ENCODE measurements at regions not wholly inside any gene's neighbourhood (a gene's known extent, or its start where the extent isn't known, plus 50 kb on each side); places are given as distances from the start of the nearest gene placed in this dataset.

GRCh38 chr11:82405421-82405820 is 328.2 kb downstream of the FAM181B start:
- no peak for ATAC-seq
- no peak for DNase-seq (ENCODE audit: low read depth, low spot score)
- POLR2A ChIA-PET = no interaction called here
- CTCF ChIA-PET = no interaction called here
- no peak overlapping the region for H3K27ac ChIP-seq (ENCODE audit: low read length)
- in situ Hi-C loops (cut with HindIII; ENCODE audit: low pct_unique_long_range_greater_than_20kb, low sequenced_read_pairs) (no loop called here), intact Hi-C loops (cut with micrococcal nuclease; ENCODE audit: unreplicated experiment) (no loop called here)
- H3K4me1 ChIP-seq (ENCODE audit: control insufficient read depth, insufficient read depth, low read length) = no peaks in the 10 kb centered on the region
- TF ChIP-seq CTCF (IDR thresholded peaks at IDR 0.05) (no peak), TCF7L2 (IDR thresholded peaks at IDR 0.05; ENCODE audit: low read depth, low read length) (no peak), POLR2AphosphoS5 (IDR thresholded peaks at IDR 0.05; ENCODE audit: low read depth, low read length) (no peak), SIN3A (IDR thresholded peaks at IDR 0.05; ENCODE audit: borderline replicate concordance, insufficient read depth, low read depth, low read length) (no peak)
- TF ChIP-seq, protein P1, sequence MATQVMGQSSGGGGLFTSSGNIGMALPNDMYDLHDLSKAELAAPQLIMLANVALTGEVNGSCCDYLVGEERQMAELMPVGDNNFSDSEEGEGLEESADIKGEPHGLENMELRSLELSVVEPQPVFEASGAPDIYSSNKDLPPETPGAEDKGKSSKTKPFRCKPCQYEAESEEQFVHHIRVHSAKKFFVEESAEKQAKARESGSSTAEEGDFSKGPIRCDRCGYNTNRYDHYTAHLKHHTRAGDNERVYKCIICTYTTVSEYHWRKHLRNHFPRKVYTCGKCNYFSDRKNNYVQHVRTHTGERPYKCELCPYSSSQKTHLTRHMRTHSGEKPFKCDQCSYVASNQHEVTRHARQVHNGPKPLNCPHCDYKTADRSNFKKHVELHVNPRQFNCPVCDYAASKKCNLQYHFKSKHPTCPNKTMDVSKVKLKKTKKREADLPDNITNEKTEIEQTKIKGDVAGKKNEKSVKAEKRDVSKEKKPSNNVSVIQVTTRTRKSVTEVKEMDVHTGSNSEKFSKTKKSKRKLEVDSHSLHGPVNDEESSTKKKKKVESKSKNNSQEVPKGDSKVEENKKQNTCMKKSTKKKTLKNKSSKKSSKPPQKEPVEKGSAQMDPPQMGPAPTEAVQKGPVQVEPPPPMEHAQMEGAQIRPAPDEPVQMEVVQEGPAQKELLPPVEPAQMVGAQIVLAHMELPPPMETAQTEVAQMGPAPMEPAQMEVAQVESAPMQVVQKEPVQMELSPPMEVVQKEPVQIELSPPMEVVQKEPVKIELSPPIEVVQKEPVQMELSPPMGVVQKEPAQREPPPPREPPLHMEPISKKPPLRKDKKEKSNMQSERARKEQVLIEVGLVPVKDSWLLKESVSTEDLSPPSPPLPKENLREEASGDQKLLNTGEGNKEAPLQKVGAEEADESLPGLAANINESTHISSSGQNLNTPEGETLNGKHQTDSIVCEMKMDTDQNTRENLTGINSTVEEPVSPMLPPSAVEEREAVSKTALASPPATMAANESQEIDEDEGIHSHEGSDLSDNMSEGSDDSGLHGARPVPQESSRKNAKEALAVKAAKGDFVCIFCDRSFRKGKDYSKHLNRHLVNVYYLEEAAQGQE (IDR thresholded peaks at IDR 0.05; ENCODE audit: insufficient read depth in 1 of 2, low read depth in 2 of 2, low read length in 1 of 2) = no peak
- no peaks in the 10 kb centered on the region for H3K27me3 ChIP-seq (ENCODE audit: control insufficient read depth, insufficient read depth, low read length)
- H3K36me3 ChIP-seq (ENCODE audit: control insufficient read depth, insufficient read depth, low read length) = no peaks in the 10 kb centered on the region
- H3K9me3 ChIP-seq (ENCODE audit: control insufficient read depth, insufficient read depth, low read depth, low read length) = no peaks in the 10 kb centered on the region
- H3K4me3 ChIP-seq (ENCODE audit: low read depth in 2 of 2, low read length in 2 of 2) = no peak overlapping the region
- BruUV-seq (replicated peaks) = no TSS peak

GRCh38 chr11:82404981-82405380 is 328.7 kb downstream of the FAM181B start:
- H3K27me3 ChIP-seq (ENCODE audit: control insufficient read depth, insufficient read depth, low read length) = no peaks in the 10 kb centered on the region
- no peak for ATAC-seq
- TF ChIP-seq SIN3A (IDR thresholded peaks at IDR 0.05; ENCODE audit: borderline replicate concordance, insufficient read depth, low read depth, low read length) (no peak), TCF7L2 (IDR thresholded peaks at IDR 0.05; ENCODE audit: low read depth, low read length) (no peak), POLR2AphosphoS5 (IDR thresholded peaks at IDR 0.05; ENCODE audit: low read depth, low read length) (no peak), CTCF (IDR thresholded peaks at IDR 0.05) (no peak)
- TF ChIP-seq, protein P1 (IDR thresholded peaks at IDR 0.05; ENCODE audit: insufficient read depth in 1 of 2, low read depth in 2 of 2, low read length in 1 of 2) = no peak
- POLR2A ChIA-PET = no interaction called here
- CTCF ChIA-PET = no interaction called here
- no peak overlapping the region for H3K4me3 ChIP-seq (ENCODE audit: low read depth in 2 of 2, low read length in 2 of 2)
- H3K27ac ChIP-seq (ENCODE audit: low read length) = no peak overlapping the region
- in situ Hi-C loops (cut with HindIII; ENCODE audit: low pct_unique_long_range_greater_than_20kb, low sequenced_read_pairs) = no loop called here
- no peaks in the 10 kb centered on the region for H3K9me3 ChIP-seq (ENCODE audit: control insufficient read depth, insufficient read depth, low read depth, low read length)
- no peaks in the 10 kb centered on the region for H3K36me3 ChIP-seq (ENCODE audit: control insufficient read depth, insufficient read depth, low read length)
- intact Hi-C loops (cut with micrococcal nuclease; ENCODE audit: unreplicated experiment) = no loop called here
- no peaks in the 10 kb centered on the region for H3K4me1 ChIP-seq (ENCODE audit: control insufficient read depth, insufficient read depth, low read length)
- BruUV-seq (replicated peaks) = no TSS peak
- DNase-seq (ENCODE audit: low read depth, low spot score) = no peak

Measured in Panc1 (cell line).